Prostate gland (tissue), 2 donors: ENCODE measurements at regions not wholly inside any gene's neighbourhood (a gene's known extent, or its start where the extent isn't known, plus 50 kb on each side); places are given as distances from the start of the nearest gene placed in this dataset.

ENCODE experiments used
- DNase-seq: peaks from one replicate; pipeline ENCODE4 v3.0.0-alpha.2; 2019; ENCODE audit warnings: low spot score
- H3K27ac ChIP-seq, 2 donors: fragments of 200-600 bp; sonication (generic); 2 replicates each; pipeline ENCODE4 v1.5.1; 2017 to 2019
- H3K27me3 ChIP-seq: fragments of 200-600 bp; sonication (generic); replicated peaks from 2 replicates; pipeline ENCODE4 v1.5.1; 2019; ENCODE audit not compliant: insufficient read depth
- H3K36me3 ChIP-seq, 2 donors: fragments of 200-600 bp; sonication (generic); 1 replicate in 1 of 2; 2 replicates in 1 of 2; pipeline versions ENCODE4 v1.5.1 to v1.8.1; 2017 to 2019
- H3K4me1 ChIP-seq: fragments of 200-600 bp; sonication (generic); replicated peaks from 2 replicates; pipeline ENCODE4 v1.5.1; 2019
- H3K4me3 ChIP-seq, 2 donors: fragments of 200-600 bp; sonication (generic); 2 replicates each; pipeline ENCODE4 v1.5.1; 2017 to 2019
- H3K9me3 ChIP-seq: fragments of 200-600 bp; sonication (generic); 2 replicates; pipeline ENCODE4 v1.5.1; 2017
- CTCF ChIP-seq, 4 experiments: fragments of 200-600 bp in 2 of 4; fragments of 450-650 bp in 2 of 4; sonication (generic) in 2 of 4; IDR thresholded peaks; 1 replicate in 3 of 4; 2 replicates in 1 of 4; pipeline ENCODE4 v1.5.1; 2016 to 2019; ENCODE audit warnings: antibody characterized with exemption in 4 of 4, mild to moderate bottlenecking in 2 of 4, moderate library complexity in 2 of 4
- POLR2A ChIP-seq: fragments of 450-650 bp; IDR thresholded peaks from one replicate; pipeline ENCODE4 v1.6.1; 2016; ENCODE audit warnings: antibody characterized with exemption, mild to moderate bottlenecking
- POLR2AphosphoS5 ChIP-seq: sonication (generic); formaldehyde crosslinking; IDR thresholded peaks from one replicate; pipeline ENCODE4 v1.6.1; 2017; ENCODE audit warnings: antibody characterized with exemption
- WGBS: methylation state at CpG from one replicate; pipeline ENCODE4 v1.1.5; 2018; 5-methylcytosine and 5-hydroxymethylcytosine counted together
- intact Hi-C: fragments of 100-400 bp; cut with DNase I; formaldehyde crosslinking; loops from one replicate; pipeline ENCODE4 v1.14.2; 2022

GRCh38 chr15:85961821-85962220 is 117.8 kb upstream of the AGBL1 start:
- intact Hi-C loops, result no loop called here
- DNase-seq, result no peak
- H3K36me3 ChIP-seq, result no peaks in the 10 kb centered on the region

GRCh38 chr15:85963262-85963760 is 116.4 kb upstream of the AGBL1 start:
- H3K9me3 ChIP-seq, result no peaks in the 10 kb centered on the region
- no peak overlapping the region for H3K27ac ChIP-seq
- no peaks in the 10 kb centered on the region for H3K36me3 ChIP-seq
- H3K27me3 ChIP-seq, result no peaks in the 10 kb centered on the region
- 89% methylated on average over 4 of the region's 4 CpGs for WGBS
- no peak for DNase-seq
- no peak overlapping the region for H3K4me3 ChIP-seq
- TF ChIP-seq POLR2A (no peak), CTCF (IDR thresholded peaks at IDR 0.05) (no peak), POLR2AphosphoS5 (no peak)
- H3K4me1 ChIP-seq, result no peaks in the 10 kb centered on the region
- intact Hi-C loops, result no loop called here

More at GRCh38 chr15:85961821-85962220, 117.8 kb upstream of the AGBL1 start:
- H3K4me3 ChIP-seq, result no peak overlapping the region
- no peaks in the 10 kb centered on the region for H3K4me1 ChIP-seq
- TF ChIP-seq POLR2AphosphoS5 (no peak), CTCF (IDR thresholded peaks at IDR 0.05) (no peak), POLR2A (no peak)
- H3K27me3 ChIP-seq, result no peaks in the 10 kb centered on the region
- no peaks in the 10 kb centered on the region for H3K9me3 ChIP-seq
- WGBS, result 73% methylated on average over 4 of the region's 4 CpGs
- no peak overlapping the region for H3K27ac ChIP-seq

- no peak for TF ChIP-seq POLR2A
- TF ChIP-seq CTCF (IDR thresholded peaks at IDR 0.05), result no peak
- TF ChIP-seq POLR2AphosphoS5, result no peak
- DNase-seq, result no peak
These were observed 115.2 kb upstream of the AGBL1 start for GRCh38 chr15:85964471-85964870.

GRCh38 chr15:85967553-85967952 is 112.1 kb upstream of the AGBL1 start:
- H3K27ac ChIP-seq, result no peak overlapping the region
- no peaks in the 10 kb centered on the region for H3K36me3 ChIP-seq
- DNase-seq, result no peak
- 67% methylated on average over 2 of the region's 2 CpGs for WGBS
- intact Hi-C loops, result no loop called here
- H3K4me1 ChIP-seq, result no peaks in the 10 kb centered on the region
- TF ChIP-seq POLR2A, result no peak
- no peak for TF ChIP-seq POLR2AphosphoS5
- TF ChIP-seq CTCF (IDR thresholded peaks at IDR 0.05), result no peak
- no peak overlapping the region for H3K4me3 ChIP-seq
- H3K9me3 ChIP-seq, result no peaks in the 10 kb centered on the region
- no peaks in the 10 kb centered on the region for H3K27me3 ChIP-seq

More at GRCh38 chr15:85964471-85964870, 115.2 kb upstream of the AGBL1 start:
- intact Hi-C loops, result no loop called here
- H3K9me3 ChIP-seq, result no peaks in the 10 kb centered on the region
- H3K4me3 ChIP-seq, result no peak overlapping the region
- H3K27ac ChIP-seq, result no peak overlapping the region
- no peaks in the 10 kb centered on the region for H3K36me3 ChIP-seq
- H3K4me1 ChIP-seq, result no peaks in the 10 kb centered on the region
- WGBS, result 24% methylated on average over 2 of the region's 2 CpGs
- no peaks in the 10 kb centered on the region for H3K27me3 ChIP-seq

- Histone ChIP-seq H3K36me3 (no peaks in the 10 kb centered on the region), H3K27me3 (no peaks in the 10 kb centered on the region), H3K4me3 (no peak overlapping the region), H3K27ac (no peak overlapping the region), H3K4me1 (no peaks in the 10 kb centered on the region), H3K9me3 (no peaks in the 10 kb centered on the region)
- DNase-seq, result no peak
- intact Hi-C loops, result no loop called here
- 81% methylated on average over 3 of the region's 3 CpGs for WGBS
- no peak for TF ChIP-seq POLR2A
- TF ChIP-seq POLR2AphosphoS5, result no peak
- TF ChIP-seq CTCF (IDR thresholded peaks at IDR 0.05), result no peak
These were observed 106.7 kb upstream of the AGBL1 start for GRCh38 chr15:85972805-85973540.
